Fibroblast of villous mesenchyme (primary cell): ENCODE measurements at regions not wholly inside any gene's neighbourhood (a gene's known extent, or its start where the extent isn't known, plus 50 kb on each side); places are given as distances from the start of the nearest gene placed in this dataset.
"Not testable (repeated sequence)": the region's sequence is repeated elsewhere in the genome, so short reads cannot be mapped to it uniquely, and the experiment has no call there.

ENCODE experiments used
- DNase-seq: peaks from one replicate; pipeline ENCODE4 v3.0.0-alpha.2; 2010; ENCODE audit warnings: low read depth
- H3K4me3 ChIP-seq: 2 replicates; pipeline ENCODE4 v1.5.1; 2011; ENCODE audit warnings: low read depth, mild to moderate bottlenecking, low read length
- CTCF ChIP-seq: IDR thresholded peaks from 2 replicates; pipeline ENCODE4 v1.5.1; 2012; ENCODE audit warnings: low read depth, mild to moderate bottlenecking, low read length; ENCODE audit not compliant: insufficient read depth

GRCh38 chr3:27607370-27607769, 114.8 kb downstream of the EOMES start:
- TF ChIP-seq CTCF, result no peak
- H3K4me3 ChIP-seq, result no peak overlapping the region
- no peak for DNase-seq

- no peak for TF ChIP-seq CTCF
- no peak for DNase-seq
- no peak overlapping the region for H3K4me3 ChIP-seq
These were observed 115.6 kb downstream of the EOMES start for GRCh38 chr3:27606537-27606936.

- H3K4me3 ChIP-seq, DNase-seq: not testable (repeated sequence)
These were observed 117.1 kb upstream of the SLC4A7 start for GRCh38 chr3:27601311-27601710.

GRCh38 chr3:27599741-27600140, 115.6 kb upstream of the SLC4A7 start:
- not testable (repeated sequence) for DNase-seq, H3K4me3 ChIP-seq

GRCh38 chr3:27596921-27597320, 112.7 kb upstream of the SLC4A7 start:
- peak; percentile 29 for DNase-seq
- no peak for TF ChIP-seq CTCF
- H3K4me3 ChIP-seq, result no peak overlapping the region

GRCh38 chr3:27596334-27596841, 112.2 kb upstream of the SLC4A7 start:
- no peak for TF ChIP-seq CTCF
- no peak overlapping the region for H3K4me3 ChIP-seq
- peak; percentile 41 for DNase-seq

- no peak overlapping the region for H3K4me3 ChIP-seq
- TF ChIP-seq CTCF, result no peak
- DNase-seq, result peak; percentile 16
These were observed 110.0 kb upstream of the SLC4A7 start for GRCh38 chr3:27594096-27594690.

- no peak overlapping the region for H3K4me3 ChIP-seq
- DNase-seq, result no peak
- no peak for TF ChIP-seq CTCF
These were observed 109.0 kb upstream of the SLC4A7 start for GRCh38 chr3:27593173-27593572.
